CD1c-positive myeloid dendritic cell (primary cell): ENCODE measurements at regions not wholly inside any gene's neighbourhood (a gene's known extent, or its start where the extent isn't known, plus 50 kb on each side); places are given as distances from the start of the nearest gene placed in this dataset.

Experiments used
- DNase-seq: peaks from one replicate; pipeline ENCODE4 v3.0.0-alpha.2; 2016; ENCODE audit errors: extremely low spot score

DNA sequence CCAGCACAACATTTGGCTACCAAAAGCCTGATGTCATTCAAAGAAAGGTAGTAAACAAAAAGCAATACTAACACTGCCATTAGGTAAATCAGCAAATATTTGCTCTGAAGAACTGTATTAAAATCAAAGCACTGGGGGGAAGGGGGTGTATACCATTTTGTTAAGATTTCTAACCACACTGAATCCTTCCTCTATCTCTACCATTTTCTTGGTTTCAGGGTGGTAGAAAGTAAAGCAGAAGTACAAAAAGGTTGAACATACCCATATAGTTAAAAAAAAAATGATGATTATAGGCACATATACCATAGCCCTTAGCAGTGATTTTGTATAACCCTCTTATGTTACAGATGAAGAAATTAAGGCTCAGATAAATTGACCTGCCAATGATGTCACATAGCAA is 437.6 kb downstream of the ZEB2 start:
- no peak for DNase-seq

DNA sequence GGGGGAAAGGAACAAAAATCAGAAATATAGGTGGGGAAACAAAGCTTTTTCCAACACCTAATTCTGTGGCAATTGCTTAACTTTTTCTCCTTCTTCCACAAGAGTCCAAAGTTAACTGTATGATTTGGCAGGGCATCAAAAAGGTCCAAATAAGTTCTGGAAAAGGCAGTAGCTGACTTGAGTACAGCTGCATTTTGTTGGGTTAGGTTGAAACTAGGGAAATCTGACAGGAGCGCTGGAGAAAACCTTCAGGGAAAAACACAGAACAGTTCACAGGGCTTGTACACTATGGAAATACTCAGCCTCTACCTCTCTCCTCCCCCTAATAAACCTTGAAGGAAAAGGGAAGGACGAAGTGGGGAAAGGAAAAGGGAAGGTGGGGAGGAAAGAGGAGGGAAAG is 438.6 kb downstream of the ZEB2 start:
- no peak for DNase-seq

DNA sequence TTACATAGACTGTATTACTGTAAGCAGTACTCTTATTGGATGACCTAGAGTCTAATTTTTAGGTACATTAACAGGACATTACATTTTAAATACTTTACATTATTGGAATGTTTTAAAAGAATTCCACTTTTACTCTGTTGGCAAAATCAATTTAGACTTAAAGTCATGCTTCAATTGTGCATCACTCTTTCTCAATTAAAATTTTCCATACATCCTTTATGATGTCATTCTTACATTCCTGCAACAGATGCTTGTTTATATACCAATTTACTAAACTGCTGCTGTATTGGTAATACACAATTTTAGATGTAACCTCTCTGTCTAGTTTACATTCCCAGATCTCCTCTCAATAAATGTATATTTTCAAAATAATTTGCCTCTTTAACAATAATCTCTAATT is 440.1 kb downstream of the ZEB2 start:
- no peak for DNase-seq

DNA sequence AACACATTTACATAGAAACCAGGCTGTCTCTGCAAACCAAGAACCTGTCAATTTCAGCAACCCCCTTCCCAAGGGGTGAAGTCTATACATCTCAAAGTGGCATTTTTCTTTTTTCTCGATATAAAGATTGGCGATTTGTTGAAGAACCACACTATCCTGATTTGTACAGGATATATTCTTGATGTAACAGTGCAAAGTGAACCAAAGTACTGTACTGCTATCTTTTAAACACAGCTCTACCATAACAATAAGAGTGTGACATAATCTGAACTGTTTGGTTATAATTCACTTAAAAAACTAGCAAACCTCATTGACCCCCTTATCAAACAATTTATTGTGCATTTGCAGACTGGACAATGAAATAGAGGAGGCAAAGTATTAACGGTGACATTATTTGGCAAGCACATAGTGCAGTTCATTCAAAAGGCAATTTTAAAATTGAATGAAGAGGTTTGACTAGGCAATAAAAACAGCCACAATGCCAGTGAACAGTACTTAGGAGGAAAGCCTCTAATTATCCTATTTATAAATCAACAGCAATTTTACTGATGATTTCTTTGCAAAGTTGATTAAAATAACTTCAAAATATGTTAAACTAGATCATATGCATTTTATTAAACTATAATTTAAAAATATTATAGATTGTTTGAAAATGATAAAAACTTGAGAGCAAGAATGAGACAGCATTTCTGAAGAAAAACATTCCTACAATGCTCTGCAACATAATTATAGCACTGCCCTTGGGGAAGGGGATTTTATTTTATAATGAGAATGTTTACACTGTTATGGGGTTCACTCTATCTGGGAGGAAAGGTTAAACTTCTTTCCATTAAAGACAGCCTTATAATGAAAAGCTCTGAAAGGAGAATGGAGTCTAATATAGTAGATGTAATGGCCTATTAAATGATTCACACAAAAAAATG is 440.9 kb downstream of the ZEB2 start:
- no peak for DNase-seq

DNA sequence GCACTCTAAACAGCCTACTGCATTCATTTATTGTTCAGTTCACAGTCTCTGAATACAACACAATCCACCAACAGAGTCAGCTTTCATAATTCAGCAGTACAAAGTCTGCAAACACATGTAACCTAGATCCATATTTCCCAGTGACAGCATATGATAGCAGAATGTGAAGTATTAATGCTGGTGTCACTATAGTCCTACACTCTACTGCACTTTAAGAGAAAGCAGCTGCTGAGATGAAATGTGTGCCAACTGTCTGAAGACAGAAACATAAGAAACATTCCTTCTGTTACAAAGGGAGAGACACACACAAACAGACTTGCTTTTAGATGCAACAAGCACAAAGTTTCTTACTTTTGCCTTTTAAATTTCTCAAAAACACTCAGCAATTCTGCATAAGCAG is 441.8 kb downstream of the ZEB2 start:
- DNase-seq = no peak

DNA sequence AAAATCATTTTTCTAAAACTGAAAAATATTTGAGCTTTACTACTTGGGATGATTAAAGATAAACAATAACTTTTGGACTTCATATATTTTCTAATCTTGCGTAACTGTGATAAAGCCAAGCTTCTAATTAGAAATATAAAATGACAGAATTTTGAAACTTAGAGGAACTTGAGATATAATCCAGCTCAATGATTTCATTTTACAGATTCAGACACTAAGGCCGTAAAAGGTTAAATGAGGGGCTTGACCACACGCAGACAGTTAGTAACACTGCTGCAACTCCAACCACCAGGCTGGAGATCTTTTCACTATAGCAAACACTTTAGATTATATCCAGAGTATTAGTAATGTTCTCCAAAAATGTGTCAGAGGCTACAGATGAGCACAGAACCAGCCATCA is 445.5 kb downstream of the ZEB2 start:
- no peak for DNase-seq

DNA sequence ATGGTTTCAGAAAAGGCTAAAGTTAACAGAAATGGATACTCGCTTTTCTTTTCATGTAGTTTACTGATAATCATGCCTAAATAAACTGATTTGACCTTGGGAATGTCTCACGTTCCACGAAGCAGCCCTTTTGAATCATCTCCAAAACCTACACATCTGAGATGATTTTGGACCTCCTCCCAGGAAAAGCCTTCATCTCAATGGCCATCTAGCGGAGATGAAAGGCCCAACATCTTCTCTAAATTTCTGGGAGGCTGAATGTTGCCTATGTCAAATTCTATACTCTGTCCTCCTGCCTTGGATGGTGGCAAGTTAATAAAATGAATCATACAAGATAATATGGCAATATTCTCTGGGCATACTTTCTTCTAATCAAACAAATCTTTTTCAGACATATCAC is 448.5 kb downstream of the ZEB2 start:
- DNase-seq = no peak

DNA sequence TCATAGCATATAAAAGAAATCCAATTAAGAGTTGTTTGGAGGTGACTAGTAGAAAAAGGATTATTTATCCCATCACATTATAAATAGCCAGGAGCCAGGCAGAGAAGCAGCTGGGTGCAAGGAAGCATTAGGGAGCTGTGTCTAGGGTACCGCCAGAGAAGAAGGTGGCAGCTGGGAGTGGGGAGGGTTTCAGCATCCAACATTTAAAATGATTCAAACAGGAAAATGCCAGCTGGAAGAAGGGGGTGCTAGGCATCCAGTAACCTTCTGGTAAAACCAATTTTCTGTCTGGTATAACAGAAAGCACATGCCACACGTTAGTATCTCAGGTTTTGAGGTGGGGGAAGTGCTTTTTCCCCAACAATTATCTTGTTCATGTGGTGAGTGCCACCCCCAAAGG is 452.4 kb downstream of the ZEB2 start:
- DNase-seq = no peak

DNA sequence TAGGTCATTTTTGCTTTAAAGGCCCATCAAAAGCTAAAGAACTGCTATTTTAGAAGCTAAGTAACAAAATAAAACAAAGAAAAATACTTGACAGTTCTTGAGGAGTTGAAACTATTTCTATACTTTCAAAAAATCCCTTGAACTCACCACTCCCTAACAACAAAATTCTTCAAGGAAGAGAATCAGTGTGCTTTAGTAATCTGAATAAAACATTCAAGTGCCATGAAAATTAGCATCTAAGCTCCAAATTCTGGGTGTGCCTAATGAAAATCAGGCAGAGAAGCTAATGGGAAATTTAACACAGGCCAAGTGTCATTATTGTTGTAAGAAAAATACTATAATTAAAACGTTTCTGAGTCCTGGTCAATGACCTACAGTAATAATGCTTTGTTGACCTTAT is 456.3 kb downstream of the ZEB2 start:
- DNase-seq = no peak

DNA sequence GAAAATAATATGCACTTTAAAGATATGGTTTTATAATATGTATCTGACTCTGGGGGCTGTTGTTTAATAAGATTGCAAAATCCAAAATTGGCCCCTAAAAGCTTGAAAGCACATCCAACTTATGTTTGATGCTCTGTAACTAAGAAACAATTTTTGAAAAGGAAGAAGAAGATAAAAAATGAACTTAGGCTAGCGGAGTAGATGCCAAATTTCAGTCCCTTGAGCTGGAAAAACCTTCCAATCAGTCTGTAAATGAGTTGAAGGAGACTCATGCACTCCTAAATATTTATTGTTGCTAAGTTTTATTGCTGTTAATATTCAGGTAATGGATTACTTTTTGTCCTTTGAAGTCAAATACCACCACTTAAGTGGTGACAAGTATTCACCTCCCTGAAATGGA is 465.0 kb downstream of the ZEB2 start:
- DNase-seq = no peak

DNA sequence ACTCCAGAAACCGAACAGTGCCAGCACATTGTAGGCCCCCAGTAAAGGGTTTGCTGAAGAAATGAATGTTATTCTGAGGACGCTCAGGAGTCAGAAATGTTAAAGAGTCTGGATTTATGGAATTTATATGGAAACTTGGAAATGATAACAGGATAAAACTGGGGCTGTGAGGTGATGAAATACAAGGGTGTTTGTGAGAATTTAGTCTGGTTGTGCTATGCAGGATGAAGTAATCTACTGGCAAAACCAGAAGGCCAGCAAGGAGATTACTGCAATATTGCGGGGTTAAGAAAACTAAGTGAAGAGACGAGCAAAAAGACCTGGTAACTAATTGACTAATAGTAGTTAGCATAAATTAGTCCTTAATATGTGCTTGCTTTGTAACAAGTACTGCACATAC is 467.8 kb downstream of the ZEB2 start:
- DNase-seq = no peak

DNA sequence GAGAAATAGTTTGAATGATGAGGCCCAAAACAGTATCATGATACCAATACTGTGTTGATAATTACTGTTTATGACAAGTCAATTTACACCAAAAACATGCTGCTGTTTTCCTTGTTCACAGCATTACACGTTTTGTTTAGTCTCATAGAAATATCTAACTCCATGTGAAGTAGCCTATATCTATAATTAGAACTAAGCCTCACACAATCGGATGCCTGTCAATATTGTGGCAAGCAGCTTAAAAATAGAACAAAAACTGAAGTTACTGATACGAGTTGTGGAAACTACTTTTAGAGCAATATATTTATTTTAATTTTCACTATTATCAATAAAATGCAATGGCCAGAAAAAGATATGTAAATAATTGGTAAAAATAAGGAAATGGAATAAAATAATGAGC is 470.8 kb downstream of the ZEB2 start:
- DNase-seq = no peak

DNA sequence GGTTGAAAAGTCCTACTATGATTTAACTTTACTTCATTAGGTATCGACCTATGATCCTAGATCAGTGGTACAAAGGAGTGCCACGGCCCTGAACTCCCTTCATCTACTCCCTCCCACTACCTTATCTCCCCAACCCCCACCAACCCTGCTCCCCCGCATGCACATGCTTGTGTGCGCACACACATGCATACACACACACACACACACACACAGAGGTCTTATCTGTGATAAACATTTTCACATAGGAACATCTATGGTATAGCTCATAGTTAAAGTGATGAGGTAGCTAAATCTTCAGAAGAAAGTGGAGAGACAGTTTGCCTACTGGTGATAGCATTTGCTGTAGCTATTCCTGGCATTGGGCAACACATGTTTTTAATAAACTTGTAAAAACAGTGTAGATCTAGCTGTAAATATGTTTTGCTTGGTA is 471.3 kb downstream of the ZEB2 start:
- DNase-seq = no peak

DNA sequence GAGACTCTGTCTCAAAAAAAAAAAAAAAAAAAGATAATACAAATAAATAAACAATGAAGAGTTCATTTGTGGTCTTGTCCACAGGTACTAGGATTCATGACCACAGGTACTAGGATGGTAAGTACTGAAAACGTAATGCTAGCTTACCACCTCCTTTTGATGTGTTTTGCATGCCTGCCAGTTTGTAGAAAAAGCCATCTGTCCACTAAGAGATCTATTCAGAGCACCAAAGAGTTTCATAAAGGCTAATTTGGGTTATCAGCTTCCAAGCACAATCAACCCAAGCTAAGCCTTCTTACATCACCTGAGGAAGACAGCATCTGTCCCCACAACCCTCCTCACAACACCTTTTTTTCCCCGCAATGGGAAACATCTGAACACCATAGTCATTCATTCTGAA is 477.2 kb downstream of the ZEB2 start:
- DNase-seq = no peak

DNA sequence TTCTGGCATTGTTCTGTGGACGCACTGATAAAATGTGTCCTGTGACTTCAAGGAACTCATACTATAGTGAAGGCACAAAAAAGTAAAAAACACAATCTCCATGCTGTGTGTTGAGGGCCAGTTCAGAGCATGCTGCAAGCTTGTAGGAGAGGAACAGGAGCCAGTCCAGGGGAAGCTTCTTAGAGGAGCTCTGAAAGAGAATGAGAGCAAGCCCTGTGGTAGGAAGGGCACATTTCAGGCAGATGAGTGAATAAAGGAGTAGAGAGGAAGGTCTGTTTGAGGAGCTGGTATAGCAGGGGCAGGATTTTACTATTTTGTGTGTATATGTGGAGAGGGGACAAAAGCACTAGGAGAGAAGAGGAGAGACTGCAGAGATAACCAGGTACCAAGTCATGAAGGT is 478.3 kb downstream of the ZEB2 start:
- no peak for DNase-seq

DNA sequence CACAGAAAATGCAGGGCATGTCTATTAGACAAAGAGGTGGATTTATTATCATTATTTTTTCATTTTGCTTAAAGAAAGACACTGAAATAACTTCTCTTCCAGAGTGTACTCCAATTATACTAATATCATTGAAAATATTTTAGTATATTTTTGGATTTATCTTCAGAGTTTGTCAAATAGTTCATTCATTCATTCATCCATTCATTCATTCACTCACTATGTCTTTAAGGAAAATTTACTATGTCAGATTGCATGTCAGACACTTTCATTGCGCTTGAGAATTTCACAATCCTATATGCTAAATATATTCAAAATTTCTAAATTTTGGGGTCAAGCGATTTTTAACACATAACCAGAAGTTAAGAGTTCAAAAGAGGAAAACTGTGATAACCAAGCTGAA is 479.1 kb downstream of the ZEB2 start:
- DNase-seq = no peak

DNA sequence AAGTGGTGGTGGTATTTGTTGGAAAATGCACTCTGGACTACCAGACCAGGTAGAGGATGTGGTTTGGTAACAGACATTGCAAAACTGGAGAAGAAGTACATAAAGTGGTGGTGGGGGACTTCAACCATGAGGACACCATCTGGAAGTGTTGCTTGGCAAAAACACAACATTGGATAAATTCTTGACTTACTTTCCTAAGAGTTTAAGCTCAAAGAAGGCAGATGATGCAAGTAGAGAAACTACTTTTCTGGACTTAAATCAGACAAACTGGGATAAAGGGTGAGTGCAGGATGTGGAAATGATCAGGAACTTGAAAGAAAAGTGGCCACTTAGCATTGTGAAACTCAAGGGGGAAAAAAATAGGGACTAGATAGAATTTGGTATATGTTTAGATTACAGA is 487.4 kb downstream of the ZEB2 start:
- DNase-seq = no peak

DNA sequence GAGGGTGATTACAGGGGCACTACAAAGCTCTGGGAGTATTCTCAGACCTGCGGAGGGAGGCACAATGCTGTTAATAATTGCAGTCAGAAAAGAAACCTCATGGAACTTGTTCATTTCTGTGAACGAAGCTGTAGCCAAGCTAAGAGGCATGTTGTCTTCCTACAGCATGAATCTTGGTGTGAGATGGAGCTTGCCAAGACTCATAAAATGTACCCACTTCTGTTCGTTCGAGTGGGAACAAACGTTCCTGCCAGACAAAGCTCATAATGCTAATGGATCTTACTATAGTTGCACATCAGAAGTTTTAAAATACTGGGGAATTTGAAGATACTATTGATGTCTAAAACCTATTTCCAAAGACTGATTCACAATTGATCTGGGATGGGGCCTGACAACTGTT is 489.1 kb downstream of the ZEB2 start:
- no peak for DNase-seq

DNA sequence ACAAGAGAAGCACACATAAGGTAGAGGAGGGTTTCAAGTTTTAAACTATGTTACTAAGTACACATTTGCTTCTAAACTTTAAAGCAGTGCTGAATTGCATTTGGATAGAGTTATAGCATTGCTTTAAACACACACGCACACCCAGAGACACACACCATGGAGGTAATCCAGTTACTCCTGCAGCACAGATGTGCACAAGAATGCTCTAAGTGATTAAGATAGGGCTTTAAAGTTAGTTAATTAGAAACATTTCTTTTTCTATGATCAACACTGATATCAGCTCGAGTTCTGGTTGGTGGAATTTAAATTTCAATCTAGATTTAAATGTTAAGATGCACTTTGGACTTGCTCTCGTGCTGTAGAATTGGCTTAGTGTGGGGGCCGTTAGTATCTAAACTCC is 492.3 kb downstream of the ZEB2 start:
- DNase-seq = no peak

DNA sequence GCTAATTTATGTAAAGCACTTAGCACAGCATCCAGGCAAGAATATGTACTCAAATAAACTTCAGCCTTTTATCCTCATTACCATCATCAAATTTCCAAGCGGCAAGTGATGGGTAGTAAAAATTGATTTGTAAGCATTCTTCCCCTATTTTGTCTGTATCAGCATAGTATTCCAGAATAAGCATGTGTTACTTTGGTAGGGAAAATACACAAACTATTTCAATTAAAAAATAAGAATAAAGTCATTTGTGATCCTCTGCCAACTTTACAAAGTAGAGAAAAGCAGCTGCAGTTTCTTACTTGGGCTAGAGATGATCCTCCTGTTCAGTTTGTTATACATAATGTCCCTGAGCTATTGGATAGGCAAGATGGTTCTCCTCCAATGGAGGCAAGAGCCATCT is 493.2 kb downstream of the ZEB2 start:
- DNase-seq = no peak

DNA sequence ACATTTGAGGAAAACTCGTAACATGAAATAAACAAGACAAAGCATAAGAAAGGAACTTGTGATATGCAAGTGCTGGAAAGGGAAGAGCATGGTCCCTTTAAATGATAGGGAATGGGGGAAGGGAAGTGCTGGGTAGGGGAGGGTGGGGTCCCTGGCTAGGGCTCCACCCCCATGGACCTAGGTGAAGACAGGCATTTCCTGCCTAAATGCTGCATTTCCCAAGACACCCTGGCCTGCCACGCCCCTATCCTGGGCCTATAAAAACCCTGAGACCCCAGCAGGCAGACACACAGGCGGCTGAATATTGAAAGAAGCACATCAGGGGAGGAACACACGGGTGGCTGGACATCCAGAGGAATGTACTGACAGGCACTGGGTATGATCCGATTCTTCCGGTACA is 499.9 kb downstream of the ZEB2 start:
- DNase-seq = no peak

DNA sequence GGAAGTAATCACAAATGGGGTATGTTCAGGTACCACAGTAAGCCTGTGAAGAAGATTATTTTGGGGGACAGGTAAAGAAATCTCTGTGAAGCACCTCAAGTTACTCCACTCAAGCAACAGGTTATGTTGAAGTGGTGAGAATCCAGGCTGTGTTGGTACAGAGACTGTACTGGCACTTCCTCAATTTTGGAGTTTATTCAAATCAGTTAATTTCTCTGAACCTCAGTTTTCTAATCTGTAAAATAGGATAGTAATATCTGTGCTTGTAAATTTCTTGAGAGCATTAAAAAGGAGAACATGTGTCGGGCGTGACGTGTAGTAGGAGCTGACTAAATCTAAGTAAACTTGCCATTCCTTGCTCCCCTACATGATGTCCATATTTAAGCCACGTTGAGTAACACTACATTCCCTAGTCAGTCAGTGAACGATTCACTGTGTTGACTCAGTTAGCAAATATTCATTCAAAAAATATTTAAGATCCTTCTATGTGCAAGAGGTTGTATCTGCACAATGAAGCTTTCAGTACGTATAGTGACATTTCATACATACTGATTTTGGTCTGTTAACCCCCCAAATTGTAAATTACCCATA is 504.2 kb downstream of the ZEB2 start:
- DNase-seq = no peak

DNA sequence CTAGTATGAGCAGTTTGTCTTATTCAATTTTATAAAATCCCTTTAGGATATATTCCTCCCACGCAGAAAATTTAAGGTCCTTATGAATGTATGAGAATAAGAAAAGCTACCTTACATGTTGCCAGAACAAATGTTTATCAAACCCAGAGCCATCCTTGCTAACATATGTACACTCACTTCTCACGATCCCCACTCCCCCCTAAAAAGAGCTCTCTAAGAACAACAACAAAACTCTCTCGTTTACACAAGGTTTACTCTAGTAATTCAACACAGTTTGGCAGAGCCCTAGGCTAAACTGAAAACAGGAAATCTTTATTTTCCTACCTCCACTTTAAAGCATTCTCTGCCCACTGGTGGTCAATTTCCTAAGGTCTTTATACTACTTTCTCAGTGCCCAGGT is 504.9 kb downstream of the ZEB2 start:
- DNase-seq = no peak

DNA sequence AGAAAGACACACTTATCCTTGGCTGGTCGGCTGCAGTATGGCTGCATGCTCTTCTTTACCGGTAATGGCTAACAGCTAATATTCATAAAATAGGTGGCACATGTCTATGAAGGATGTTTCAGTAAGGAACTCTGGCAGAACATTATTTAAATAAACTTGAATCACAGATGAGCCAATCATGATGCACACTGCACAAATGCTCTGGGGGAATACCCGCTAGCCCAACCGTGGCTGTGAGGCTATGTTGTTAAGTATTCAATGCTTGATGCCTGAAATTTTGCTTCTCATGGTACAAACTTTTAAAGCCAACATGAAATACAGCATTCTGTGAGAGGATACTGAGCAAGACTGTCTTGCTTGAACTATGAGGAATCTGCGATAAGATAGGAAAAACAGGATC is 505.8 kb downstream of the ZEB2 start:
- no peak for DNase-seq
